SIG-M5 treated with dmso at 0.1 percent for 504 hours (cell line): ENCODE measurements at regions not wholly inside any gene's neighbourhood (a gene's known extent, or its start where the extent isn't known, plus 50 kb on each side); places are given as distances from the start of the nearest gene placed in this dataset.

ENCODE experiments used
- DNase-seq: peaks from one replicate; lab custom pipeline; 2025; ENCODE audit not compliant: unreplicated experiment; lab: John Stamatoyannopoulos, UW

GRCh38 chr2:6788614-6789013 lies 77.1 kb downstream of the CMPK2 start:
- no peak for DNase-seq

DNA sequence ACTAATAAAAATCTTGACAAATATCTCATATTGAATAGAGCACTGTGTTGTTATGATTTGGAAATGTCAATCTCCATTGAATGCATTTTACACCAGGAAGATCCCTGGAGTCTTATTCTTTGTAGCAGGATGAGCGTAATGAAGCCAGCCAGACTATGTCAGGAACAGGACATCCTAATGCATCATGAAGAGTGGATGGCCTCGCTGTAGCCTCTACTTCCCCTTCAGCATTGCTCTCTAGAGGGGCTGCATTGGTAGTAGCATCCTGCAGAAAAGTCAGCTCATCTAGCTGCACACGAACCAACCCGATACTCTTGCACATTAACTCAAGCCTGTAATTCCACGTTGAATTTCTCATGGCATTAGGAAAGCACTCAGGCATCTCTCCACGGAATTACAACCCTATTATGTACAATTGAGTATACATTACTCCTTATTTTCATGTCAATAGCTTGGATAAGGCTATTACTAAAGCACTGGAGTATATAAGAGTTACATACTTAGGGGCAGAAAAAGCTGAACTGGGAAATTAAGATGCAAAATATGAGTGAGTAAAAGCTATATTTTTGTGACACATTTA lies 76.1 kb downstream of the CMPK2 start:
- no peak for DNase-seq

GRCh38 chr2:6791682-6792081 lies 74.0 kb downstream of the CMPK2 start:
- DNase-seq = no peak

- DNase-seq = no peak
Measured at GRCh38 chr2:6792883-6793282, 72.8 kb downstream of the CMPK2 start.

GRCh38 chr2:6793371-6793770 lies 72.3 kb downstream of the CMPK2 start:
- peak; percentile 4 for DNase-seq

DNA sequence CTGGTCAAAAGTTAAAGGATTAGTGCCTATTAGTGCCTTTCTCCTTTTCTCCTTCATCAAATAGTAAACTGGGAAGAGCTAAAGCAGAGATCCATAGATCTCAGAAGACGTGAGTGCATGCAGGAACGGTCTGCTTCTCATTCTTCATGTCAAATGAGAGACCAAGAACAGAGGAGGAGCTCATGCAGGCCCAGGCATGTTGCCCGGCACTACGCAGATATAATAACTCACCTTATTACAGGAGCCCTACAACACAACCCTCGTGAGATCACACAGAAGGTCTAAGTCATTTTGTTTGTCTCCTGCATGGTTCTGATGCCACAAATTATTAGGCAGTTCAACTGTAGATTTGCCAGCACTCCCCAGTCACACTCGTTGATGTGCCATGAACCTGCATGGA lies 71.8 kb downstream of the CMPK2 start:
- no peak for DNase-seq

DNA sequence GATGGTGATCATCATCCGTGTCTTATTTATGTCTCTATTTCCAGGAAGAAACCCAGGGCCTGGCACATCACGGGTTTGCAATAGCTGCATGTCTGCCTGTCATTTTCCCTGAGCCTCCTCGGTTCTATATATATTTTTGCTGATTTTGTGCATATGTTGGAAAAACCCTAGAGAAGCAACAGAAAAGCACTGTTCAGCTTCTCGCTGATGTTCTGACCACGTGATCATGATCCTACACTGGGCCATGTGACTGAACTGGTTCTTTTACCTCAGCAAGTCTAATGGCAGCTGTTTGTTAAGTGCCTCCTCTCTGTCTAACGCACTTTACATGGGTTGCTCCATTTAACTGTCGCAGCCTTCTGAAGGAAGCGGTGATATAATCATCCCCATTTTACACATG lies 71.3 kb downstream of the CMPK2 start:
- no peak for DNase-seq
